Esophagus squamous epithelium (tissue), 5 donors: ENCODE measurements at regions not wholly inside any gene's neighbourhood (a gene's known extent, or its start where the extent isn't known, plus 50 kb on each side); places are given as distances from the start of the nearest gene placed in this dataset.

Experiments
- DNase-seq: peaks from one replicate; lab custom pipeline; 2025; lab: John Stamatoyannopoulos, UW
- H3K27ac ChIP-seq, 4 donors: fragments of 200-600 bp; sonication (generic); one replicate each; pipeline ENCODE4 v1.5.1; 2016 to 2019; ENCODE audit warnings: mild to moderate bottlenecking in 1 of 4
- H3K27me3 ChIP-seq, 4 donors: fragments of 200-600 bp; sonication (generic); 1 replicate in 3 of 4; 2 replicates in 1 of 4; pipeline versions ENCODE4 v1.5.1 to v1.6.0; 2017 to 2021; ENCODE audit warnings: antibody characterized with exemption in 1 of 4
- H3K36me3 ChIP-seq, 3 donors: fragments of 200-600 bp; sonication (generic); one replicate each; pipeline ENCODE4 v1.5.1; 2016 to 2019
- H3K4me1 ChIP-seq, 3 donors: fragments of 200-600 bp; sonication (generic); one replicate each; pipeline ENCODE4 v1.5.1; 2017 to 2019
- H3K4me3 ChIP-seq, 4 donors: fragments of 200-600 bp; sonication (generic); 1 replicate in 3 of 4; 2 replicates in 1 of 4; pipeline ENCODE4 v1.5.1; 2016 to 2019; ENCODE audit warnings: mild to moderate bottlenecking in 2 of 4, moderate library complexity in 1 of 4
- H3K9me3 ChIP-seq, 3 donors: fragments of 200-600 bp; sonication (generic); one replicate each; pipeline ENCODE4 v1.5.1; 2016 to 2019
- POLR2A ChIP-seq, 4 donors: fragments of 450-650 bp; IDR thresholded peaks; one replicate each; pipeline ENCODE4 v1.6.1; 2017; ENCODE audit warnings: antibody characterized with exemption in 4 of 4, mild to moderate bottlenecking in 4 of 4, moderate library complexity in 3 of 4
- WGBS, 2 donors: methylation state at CpG; one replicate each; pipeline ENCODE4 v1.1.5; 2018; 5-methylcytosine and 5-hydroxymethylcytosine counted together
- intact Hi-C: fragments of 100-400 bp; cut with DNase I; formaldehyde crosslinking; loops from one replicate; pipeline ENCODE4 v1.15.0; 2022
- TF ChIP-seq, protein P1 (sequence below), 6 experiments: fragments of 450-650 bp in 4 of 6; fragments of 200-600 bp in 2 of 6; sonication (generic) in 2 of 6; IDR thresholded peaks; one replicate each; pipeline ENCODE4 v1.5.1; 2016 to 2019; ENCODE audit warnings: antibody characterized with exemption in 6 of 6, mild to moderate bottlenecking in 4 of 6, moderate library complexity in 4 of 6
- donor health status: DM: yes; HTN: yes; CAD: no.

DNA sequence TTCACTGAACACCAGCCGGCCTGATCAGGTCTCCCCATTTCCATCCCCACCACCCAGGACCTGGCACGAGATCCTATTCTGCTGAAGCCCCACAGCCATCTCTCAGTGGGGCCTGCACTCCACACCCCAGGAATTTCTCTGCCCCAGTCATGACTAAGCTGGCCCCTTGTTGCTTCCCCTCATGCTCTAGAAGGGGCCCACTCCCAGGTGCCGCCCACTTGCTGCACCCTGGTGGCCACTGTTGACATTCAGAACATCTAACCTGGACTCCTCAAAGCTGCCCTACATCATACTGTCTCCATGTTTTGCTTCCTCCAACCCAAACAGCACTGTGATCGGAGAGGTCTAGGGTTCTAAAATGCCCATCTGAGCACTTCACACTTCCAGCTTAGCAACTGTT is 90.7 kb upstream of the KLHL29 start:
- no peak overlapping the region for H3K4me3 ChIP-seq
- no peak for DNase-seq
- H3K36me3 ChIP-seq, result no peaks in the 10 kb centered on the region
- H3K27me3 ChIP-seq, result peaks cover 0 to 4% (median 0%) of the 10 kb centered on the region in 4 donors
- H3K4me1 ChIP-seq, result peaks cover 0 to 17% (median 4%) of the 10 kb centered on the region in 3 donors
- H3K9me3 ChIP-seq, result no peaks in the 10 kb centered on the region
- TF ChIP-seq, protein P1, sequence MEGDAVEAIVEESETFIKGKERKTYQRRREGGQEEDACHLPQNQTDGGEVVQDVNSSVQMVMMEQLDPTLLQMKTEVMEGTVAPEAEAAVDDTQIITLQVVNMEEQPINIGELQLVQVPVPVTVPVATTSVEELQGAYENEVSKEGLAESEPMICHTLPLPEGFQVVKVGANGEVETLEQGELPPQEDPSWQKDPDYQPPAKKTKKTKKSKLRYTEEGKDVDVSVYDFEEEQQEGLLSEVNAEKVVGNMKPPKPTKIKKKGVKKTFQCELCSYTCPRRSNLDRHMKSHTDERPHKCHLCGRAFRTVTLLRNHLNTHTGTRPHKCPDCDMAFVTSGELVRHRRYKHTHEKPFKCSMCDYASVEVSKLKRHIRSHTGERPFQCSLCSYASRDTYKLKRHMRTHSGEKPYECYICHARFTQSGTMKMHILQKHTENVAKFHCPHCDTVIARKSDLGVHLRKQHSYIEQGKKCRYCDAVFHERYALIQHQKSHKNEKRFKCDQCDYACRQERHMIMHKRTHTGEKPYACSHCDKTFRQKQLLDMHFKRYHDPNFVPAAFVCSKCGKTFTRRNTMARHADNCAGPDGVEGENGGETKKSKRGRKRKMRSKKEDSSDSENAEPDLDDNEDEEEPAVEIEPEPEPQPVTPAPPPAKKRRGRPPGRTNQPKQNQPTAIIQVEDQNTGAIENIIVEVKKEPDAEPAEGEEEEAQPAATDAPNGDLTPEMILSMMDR (IDR thresholded peaks at IDR 0.05), result no peak
- no peak for TF ChIP-seq POLR2A (IDR thresholded peaks at IDR 0.05)
- H3K27ac ChIP-seq, result no peak overlapping the region
- WGBS, 2 donors, result 67 to 70% methylated on average over 4 of the region's 4 CpGs
- intact Hi-C loops, result no loop called here

- peaks cover 0 to 17% (median 4%) of the 10 kb centered on the region in 3 donors for H3K4me1 ChIP-seq
- H3K36me3 ChIP-seq, result no peaks in the 10 kb centered on the region
- 85% methylated on average over 9 of the region's 9 CpGs for WGBS, 2 donors
- H3K27ac ChIP-seq, result no peak overlapping the region
- intact Hi-C loops, result no loop called here
- DNase-seq, result no peak
- H3K9me3 ChIP-seq, result no peaks in the 10 kb centered on the region
- peaks cover 0 to 4% (median 0%) of the 10 kb centered on the region in 4 donors for H3K27me3 ChIP-seq
- TF ChIP-seq POLR2A (IDR thresholded peaks at IDR 0.05), result no peak
- TF ChIP-seq, protein P1 (IDR thresholded peaks at IDR 0.05), result no peak
- no peak overlapping the region for H3K4me3 ChIP-seq
Measured at GRCh38 chr2:23296691-23297090, 88.3 kb upstream of the KLHL29 start.

- Histone ChIP-seq H3K9me3 (no peaks in the 10 kb centered on the region), H3K36me3 (no peaks in the 10 kb centered on the region), H3K4me1 (peaks cover 0 to 17% (median 4%) of the 10 kb centered on the region in 3 donors), H3K27me3 (peaks cover 0 to 4% (median 0%) of the 10 kb centered on the region in 4 donors), H3K4me3 (no peak overlapping the region), H3K27ac (no peak overlapping the region)
- DNase-seq, result no peak
- 71 to 74% methylated on average over 3 of the region's 3 CpGs for WGBS, 2 donors
- intact Hi-C loops, result no loop called here
- TF ChIP-seq POLR2A (IDR thresholded peaks at IDR 0.05), result no peak
- TF ChIP-seq, protein P1 (IDR thresholded peaks at IDR 0.05), result no peak
Measured at GRCh38 chr2:23297112-23297511, 87.9 kb upstream of the KLHL29 start.

GRCh38 chr2:23298551-23298950 is 86.4 kb upstream of the KLHL29 start:
- Histone ChIP-seq H3K9me3 (no peaks in the 10 kb centered on the region), H3K27me3 (peaks cover 0 to 4% (median 0%) of the 10 kb centered on the region in 4 donors), H3K27ac (no peak overlapping the region), H3K36me3 (no peaks in the 10 kb centered on the region), H3K4me1 (peaks cover 0 to 7% (median 0%) of the 10 kb centered on the region in 3 donors), H3K4me3 (no peak overlapping the region)
- no peak for DNase-seq
- WGBS, 2 donors, result 76 to 90% methylated on average over 5 of the region's 6 CpGs
- TF ChIP-seq POLR2A (IDR thresholded peaks at IDR 0.05), result no peak
- intact Hi-C loops, result no loop called here

GRCh38 chr2:23299476-23300195 is 85.3 kb upstream of the KLHL29 start:
- TF ChIP-seq, protein P1 (IDR thresholded peaks at IDR 0.05), result no peak
- no peak for TF ChIP-seq POLR2A (IDR thresholded peaks at IDR 0.05)
- H3K4me1 ChIP-seq, result no peaks in the 10 kb centered on the region
- no peaks in the 10 kb centered on the region for H3K36me3 ChIP-seq
- intact Hi-C loops, result no loop called here
- no peak overlapping the region for H3K4me3 ChIP-seq
- H3K27me3 ChIP-seq, result peaks cover 0 to 4% (median 0%) of the 10 kb centered on the region in 4 donors
- DNase-seq, result no peak
- no peaks in the 10 kb centered on the region for H3K9me3 ChIP-seq
- WGBS, 2 donors, result 78% methylated on average over 5 of the region's 8 CpGs
- H3K27ac ChIP-seq, result no peak overlapping the region
